ENCODE measurements at regions not wholly inside any gene's neighbourhood (a gene's known extent, or its start where the extent isn't known, plus 50 kb on each side); places are given as distances from the start of the nearest gene placed in this dataset.

DNA sequence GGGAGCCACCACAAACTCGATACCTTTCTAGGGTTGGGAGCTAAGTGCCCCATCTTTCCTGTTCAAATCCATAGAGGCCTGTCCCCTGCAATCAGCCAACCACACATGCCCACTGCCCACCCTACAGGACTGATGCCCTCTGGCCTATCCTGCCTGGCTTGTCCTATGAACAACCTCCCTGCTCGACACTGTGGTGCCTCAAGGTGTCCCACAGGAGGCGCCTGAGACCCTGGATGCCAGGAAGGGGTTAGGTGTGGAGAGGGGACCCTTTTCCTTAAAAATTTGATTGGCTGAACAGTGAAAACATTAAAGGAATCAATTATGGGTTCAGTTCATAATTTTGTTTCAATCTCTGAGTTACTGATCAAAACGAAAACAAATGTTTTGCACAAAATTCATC is 97.3 kb upstream of the FZD10 start:
- Histone ChIP-seq H3K9ac (ENCODE audit: low read length) (no peak overlapping the region), H2AFZ (ENCODE audit: low read depth, low read length) (no peak overlapping the region), H3K4me2 (ENCODE audit: low read length) (no peak overlapping the region), H3K9me3 (ENCODE audit: insufficient read depth, low read length) (no peaks in the 10 kb centered on the region), H3K27ac (ENCODE audit: low read length) (no peak overlapping the region), H3K27me3 (ENCODE audit: low read depth, low read length) (no peaks in the 10 kb centered on the region), H3K79me2 (ENCODE audit: low read length) (no peaks in the 10 kb centered on the region), H3K4me3 (ENCODE audit: low read length) (no peak overlapping the region), H4K20me1 (ENCODE audit: insufficient read depth, low read length) (no peaks in the 10 kb centered on the region), H3K4me1 (ENCODE audit: low read length) (no peaks in the 10 kb centered on the region), H3K36me3 (replicated peaks; ENCODE audit: low read depth, low read length) (no peaks in the 10 kb centered on the region)
- no peak for TF ChIP-seq EZH2phosphoT487 (IDR thresholded peaks at IDR 0.05; ENCODE audit: low read depth)
- TF ChIP-seq, protein P1, sequence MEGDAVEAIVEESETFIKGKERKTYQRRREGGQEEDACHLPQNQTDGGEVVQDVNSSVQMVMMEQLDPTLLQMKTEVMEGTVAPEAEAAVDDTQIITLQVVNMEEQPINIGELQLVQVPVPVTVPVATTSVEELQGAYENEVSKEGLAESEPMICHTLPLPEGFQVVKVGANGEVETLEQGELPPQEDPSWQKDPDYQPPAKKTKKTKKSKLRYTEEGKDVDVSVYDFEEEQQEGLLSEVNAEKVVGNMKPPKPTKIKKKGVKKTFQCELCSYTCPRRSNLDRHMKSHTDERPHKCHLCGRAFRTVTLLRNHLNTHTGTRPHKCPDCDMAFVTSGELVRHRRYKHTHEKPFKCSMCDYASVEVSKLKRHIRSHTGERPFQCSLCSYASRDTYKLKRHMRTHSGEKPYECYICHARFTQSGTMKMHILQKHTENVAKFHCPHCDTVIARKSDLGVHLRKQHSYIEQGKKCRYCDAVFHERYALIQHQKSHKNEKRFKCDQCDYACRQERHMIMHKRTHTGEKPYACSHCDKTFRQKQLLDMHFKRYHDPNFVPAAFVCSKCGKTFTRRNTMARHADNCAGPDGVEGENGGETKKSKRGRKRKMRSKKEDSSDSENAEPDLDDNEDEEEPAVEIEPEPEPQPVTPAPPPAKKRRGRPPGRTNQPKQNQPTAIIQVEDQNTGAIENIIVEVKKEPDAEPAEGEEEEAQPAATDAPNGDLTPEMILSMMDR (IDR thresholded peaks at IDR 0.05; ENCODE audit: low read depth, low read length), result no peak

DNA sequence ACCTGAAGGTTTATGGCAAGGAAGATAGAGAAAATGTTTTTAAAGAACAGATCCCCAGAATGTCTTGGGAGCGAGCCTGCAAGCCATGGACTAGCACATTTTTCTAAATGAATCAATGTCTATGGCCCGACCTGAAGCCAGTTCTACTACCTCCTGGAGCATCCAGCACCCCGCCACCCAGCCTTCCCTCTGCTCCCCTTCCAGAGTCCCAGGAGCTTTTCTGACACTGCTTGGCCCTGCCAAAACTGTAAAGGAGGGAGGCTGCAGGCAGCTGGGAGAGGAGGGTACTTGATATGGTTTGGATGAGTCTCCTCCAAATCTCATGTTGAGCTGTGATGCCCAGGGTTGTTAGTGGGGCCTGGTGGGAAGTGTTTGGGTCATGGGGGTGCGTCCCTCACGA is 95.5 kb upstream of the FZD10 start:
- TF ChIP-seq EZH2phosphoT487 (IDR thresholded peaks at IDR 0.05; ENCODE audit: low read depth), result no peak
- TF ChIP-seq, protein P1 (IDR thresholded peaks at IDR 0.05; ENCODE audit: low read depth, low read length), result no peak
- H2AFZ ChIP-seq (ENCODE audit: low read depth, low read length), result no peak overlapping the region

DNA sequence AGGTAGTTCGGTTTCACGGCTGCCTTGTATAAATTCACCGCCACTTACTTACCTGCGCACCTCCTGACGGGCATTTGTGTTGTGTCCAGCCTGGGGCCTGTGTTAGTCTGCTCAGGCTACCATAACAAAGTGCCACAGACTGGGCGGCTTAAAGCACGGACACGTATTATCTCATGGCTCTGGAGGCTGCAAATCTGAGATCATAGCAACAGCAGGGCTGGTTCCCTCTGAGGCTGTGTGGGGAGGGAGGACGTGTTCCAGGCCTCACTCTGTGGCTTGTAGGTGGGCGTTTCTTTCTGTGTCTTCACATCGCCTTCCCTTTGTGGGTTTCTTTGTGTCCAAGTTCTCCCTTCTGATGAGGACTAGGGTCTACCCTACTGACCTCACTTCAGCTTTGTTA is 93.5 kb upstream of the FZD10 start:
- Histone ChIP-seq H3K4me2 (ENCODE audit: low read length) (no peak overlapping the region), H3K27ac (ENCODE audit: low read length) (no peak overlapping the region), H3K79me2 (ENCODE audit: low read length) (no peaks in the 10 kb centered on the region), H3K4me3 (ENCODE audit: low read length) (no peak overlapping the region), H3K36me3 (replicated peaks; ENCODE audit: low read depth, low read length) (no peaks in the 10 kb centered on the region), H2AFZ (ENCODE audit: low read depth, low read length) (no peak overlapping the region), H3K9ac (ENCODE audit: low read length) (no peak overlapping the region), H3K9me3 (ENCODE audit: insufficient read depth, low read length) (no peaks in the 10 kb centered on the region), H4K20me1 (ENCODE audit: insufficient read depth, low read length) (no peaks in the 10 kb centered on the region), H3K4me1 (ENCODE audit: low read length) (no peaks in the 10 kb centered on the region), H3K27me3 (ENCODE audit: low read depth, low read length) (no peaks in the 10 kb centered on the region)
- no peak for TF ChIP-seq EZH2phosphoT487 (IDR thresholded peaks at IDR 0.05; ENCODE audit: low read depth)
- TF ChIP-seq, protein P1 (IDR thresholded peaks at IDR 0.05; ENCODE audit: low read depth, low read length), result no peak

More for the DNA sequence above, 95.5 kb upstream of the FZD10 start:
- Histone ChIP-seq H3K27me3 (ENCODE audit: low read depth, low read length) (no peaks in the 10 kb centered on the region), H3K36me3 (replicated peaks; ENCODE audit: low read depth, low read length) (no peaks in the 10 kb centered on the region), H3K4me1 (ENCODE audit: low read length) (no peaks in the 10 kb centered on the region), H3K9me3 (ENCODE audit: insufficient read depth, low read length) (no peaks in the 10 kb centered on the region), H3K9ac (ENCODE audit: low read length) (no peak overlapping the region), H3K4me3 (ENCODE audit: low read length) (no peak overlapping the region), H3K4me2 (ENCODE audit: low read length) (no peak overlapping the region), H4K20me1 (ENCODE audit: insufficient read depth, low read length) (no peaks in the 10 kb centered on the region), H3K79me2 (ENCODE audit: low read length) (no peaks in the 10 kb centered on the region), H3K27ac (ENCODE audit: low read length) (no peak overlapping the region)

DNA sequence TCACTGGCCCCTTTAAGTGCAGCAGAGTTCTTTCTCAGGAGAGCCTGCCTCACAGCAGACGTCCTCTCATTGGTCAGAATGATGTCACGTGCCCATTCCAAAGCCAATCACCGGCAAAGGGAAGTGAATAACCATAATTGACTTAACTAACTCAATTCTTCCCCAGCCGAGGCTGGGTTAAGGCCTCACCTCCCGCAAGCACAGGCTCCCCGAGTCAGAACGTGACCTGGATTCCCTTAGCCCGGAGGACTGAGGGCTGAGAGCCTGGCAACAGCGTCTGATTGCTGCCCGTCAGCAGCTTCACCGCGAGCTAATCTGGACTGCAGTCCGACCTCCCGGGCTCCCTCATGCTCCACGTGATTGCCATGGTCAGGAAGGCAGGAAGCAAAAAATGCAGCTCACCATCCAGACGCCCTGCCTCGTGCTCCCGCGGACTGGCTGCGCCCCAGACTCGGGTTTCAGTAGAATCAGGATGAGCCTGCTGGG is 92.1 kb upstream of the FZD10 start:
- Histone ChIP-seq H3K4me3 (ENCODE audit: low read length) (no peak overlapping the region), H3K4me1 (ENCODE audit: low read length) (no peaks in the 10 kb centered on the region), H3K79me2 (ENCODE audit: low read length) (no peaks in the 10 kb centered on the region), H3K27me3 (ENCODE audit: low read depth, low read length) (no peaks in the 10 kb centered on the region), H3K36me3 (replicated peaks; ENCODE audit: low read depth, low read length) (no peaks in the 10 kb centered on the region), H3K27ac (ENCODE audit: low read length) (no peak overlapping the region), H3K4me2 (ENCODE audit: low read length) (no peak overlapping the region), H3K9me3 (ENCODE audit: insufficient read depth, low read length) (no peaks in the 10 kb centered on the region), H2AFZ (ENCODE audit: low read depth, low read length) (no peak overlapping the region), H3K9ac (ENCODE audit: low read length) (no peak overlapping the region), H4K20me1 (ENCODE audit: insufficient read depth, low read length) (no peaks in the 10 kb centered on the region)
- no peak for TF ChIP-seq EZH2phosphoT487 (IDR thresholded peaks at IDR 0.05; ENCODE audit: low read depth)
- TF ChIP-seq, protein P1 (IDR thresholded peaks at IDR 0.05; ENCODE audit: low read depth, low read length), result no peak
